Dermis microvascular lymphatic vessel endothelial cell (primary cell): ENCODE measurements at regions not wholly inside any gene's neighbourhood (a gene's known extent, or its start where the extent isn't known, plus 50 kb on each side); places are given as distances from the start of the nearest gene placed in this dataset.

Source experiments
- DNase-seq, 2 donors: peaks; one replicate each; pipeline versions ENCODE4 v3.0.0 to v3.0.0-alpha.2; 2010; ENCODE audit warnings: low read depth in 2 of 2

GRCh38 chr3:68163968-68164367, 509.6 kb upstream of the SUCLG2 start:
- DNase-seq, result no peak

- DNase-seq, result no peak
These were observed 508.6 kb upstream of the SUCLG2 start for GRCh38 chr3:68163062-68163461.

- DNase-seq, result no peak
These were observed 508.2 kb upstream of the SUCLG2 start for GRCh38 chr3:68162644-68163043.

- no peak for DNase-seq
These were observed 496.9 kb upstream of the SUCLG2 start for GRCh38 chr3:68151359-68151758.

GRCh38 chr3:68148447-68148846, 494.0 kb upstream of the SUCLG2 start:
- no peak for DNase-seq

GRCh38 chr3:68142441-68142840, 488.0 kb upstream of the SUCLG2 start:
- DNase-seq, result no peak

- no peak for DNase-seq
These were observed 485.5 kb upstream of the SUCLG2 start for GRCh38 chr3:68139897-68140296.

- DNase-seq, result no peak
These were observed 482.0 kb upstream of the SUCLG2 start for GRCh38 chr3:68136411-68136810.

GRCh38 chr3:68135067-68135466, 480.7 kb upstream of the SUCLG2 start:
- no peak for DNase-seq

- no peak for DNase-seq
These were observed 474.7 kb upstream of the SUCLG2 start for GRCh38 chr3:68129065-68129464.

GRCh38 chr3:68123231-68123630, 468.8 kb upstream of the SUCLG2 start:
- DNase-seq, result no peak

- no peak for DNase-seq
These were observed 466.9 kb upstream of the SUCLG2 start for GRCh38 chr3:68121287-68121686.

- DNase-seq, result no peak
These were observed 462.2 kb upstream of the SUCLG2 start for GRCh38 chr3:68116580-68116979.

GRCh38 chr3:68103811-68104210, 449.4 kb upstream of the SUCLG2 start:
- no peak for DNase-seq

GRCh38 chr3:68090571-68090970, 436.2 kb upstream of the SUCLG2 start:
- no peak for DNase-seq

GRCh38 chr3:68089572-68090011, 435.2 kb upstream of the SUCLG2 start:
- no peak for DNase-seq

GRCh38 chr3:68088636-68089035, 434.2 kb upstream of the SUCLG2 start:
- no peak for DNase-seq

GRCh38 chr3:68088216-68088615, 433.8 kb upstream of the SUCLG2 start:
- DNase-seq, result no peak

GRCh38 chr3:68072062-68072461, 417.6 kb upstream of the SUCLG2 start:
- no peak for DNase-seq

GRCh38 chr3:68070186-68070585, 415.8 kb upstream of the SUCLG2 start:
- DNase-seq, result no peak

GRCh38 chr3:68067314-68067713, 412.9 kb upstream of the SUCLG2 start:
- DNase-seq, result no peak

GRCh38 chr3:68062926-68063325, 408.5 kb upstream of the SUCLG2 start:
- DNase-seq, result no peak

- no peak for DNase-seq
These were observed 406.5 kb upstream of the SUCLG2 start for GRCh38 chr3:68060910-68061309.

GRCh38 chr3:68060191-68060590, 405.8 kb upstream of the SUCLG2 start:
- DNase-seq, result no peak
